H9 (cell line): ENCODE measurements at regions not wholly inside any gene's neighbourhood (a gene's known extent, or its start where the extent isn't known, plus 50 kb on each side); places are given as distances from the start of the nearest gene placed in this dataset.

Experiments used
- DNase-seq: peaks from one replicate; pipeline ENCODE4 v3.0.0-alpha.2; 2017
- H2AFZ ChIP-seq: one replicate; pipeline ENCODE4 v1.6.1; 2013; ENCODE audit warnings: mild to moderate bottlenecking, low read length, control low read depth, moderate library complexity
- H2AK5ac ChIP-seq: 2 replicates; pipeline ENCODE4 v1.6.1; 2013; ENCODE audit warnings: low read length, control low read depth, mixed read lengths; ENCODE audit not compliant: insufficient read length
- H2BK120ac ChIP-seq: one replicate; pipeline ENCODE4 v1.6.1; 2013; ENCODE audit warnings: low read depth, mild to moderate bottlenecking, low read length, control low read depth, inconsistent platforms; ENCODE audit not compliant: poor library complexity, severe bottlenecking
- H2BK12ac ChIP-seq: 2 replicates; pipeline ENCODE4 v1.6.1; 2013; ENCODE audit warnings: low read length, control low read depth, mixed read lengths, low read depth; ENCODE audit not compliant: insufficient read length
- H2BK15ac ChIP-seq: 2 replicates; pipeline ENCODE4 v1.6.1; 2013; ENCODE audit warnings: low read depth, low read length, control low read depth
- H2BK20ac ChIP-seq: one replicate; pipeline ENCODE4 v1.6.1; 2013; ENCODE audit warnings: low read depth, mild to moderate bottlenecking, low read length, control low read depth, inconsistent platforms; ENCODE audit not compliant: poor library complexity, severe bottlenecking
- H2BK5ac ChIP-seq: 2 replicates; pipeline ENCODE4 v1.6.1; 2013; ENCODE audit warnings: low read length, control low read depth, mixed read lengths; ENCODE audit not compliant: insufficient read length
- H3K14ac ChIP-seq: 2 replicates; pipeline ENCODE4 v1.6.1; 2013; ENCODE audit warnings: low read length, control low read depth; ENCODE audit not compliant: insufficient read depth
- H3K18ac ChIP-seq: 2 replicates; pipeline ENCODE4 v1.6.1; 2013; ENCODE audit warnings: low read depth, mild to moderate bottlenecking, mixed read lengths, low read length, control low read depth; ENCODE audit not compliant: insufficient read length
- H3K23ac ChIP-seq: 2 replicates; pipeline ENCODE4 v1.6.1; 2013; ENCODE audit warnings: low read length, control low read depth, mixed read lengths, low read depth; ENCODE audit not compliant: insufficient read length
- H3K23me2 ChIP-seq: 2 replicates; pipeline ENCODE4 v1.6.1; 2013; ENCODE audit warnings: low read depth, mild to moderate bottlenecking, mixed read lengths, low read length, control low read depth; ENCODE audit not compliant: insufficient read length, poor library complexity, severe bottlenecking
- H3K27ac ChIP-seq: 2 replicates; pipeline ENCODE4 v1.5.1; 2013; ENCODE audit warnings: low read length, control low read depth, mixed read lengths, low read depth; ENCODE audit not compliant: insufficient read length
- H3K27me3 ChIP-seq: 2 replicates; pipeline ENCODE4 v1.6.1; 2013; ENCODE audit warnings: low read length, control low read depth, inconsistent platforms; ENCODE audit not compliant: insufficient read depth
- H3K4ac ChIP-seq: 2 replicates; pipeline ENCODE4 v1.6.1; 2013; ENCODE audit warnings: low read depth, mild to moderate bottlenecking, control low read depth, inconsistent platforms, low read length, moderate library complexity
- H3K4me1 ChIP-seq: 2 replicates; pipeline ENCODE4 v1.6.1; 2013; ENCODE audit warnings: low read length, control low read depth, inconsistent platforms; ENCODE audit not compliant: insufficient read depth
- H3K4me2 ChIP-seq: 2 replicates; pipeline ENCODE4 v1.6.1; 2013; ENCODE audit warnings: low read length, control low read depth, mixed read lengths; ENCODE audit not compliant: insufficient read length, insufficient read depth
- H3K56ac ChIP-seq: 2 replicates; pipeline ENCODE4 v1.6.1; 2013; ENCODE audit warnings: low read depth, mild to moderate bottlenecking, mixed read lengths, low read length, control low read depth; ENCODE audit not compliant: insufficient read length
- H3K79me1 ChIP-seq: 2 replicates; pipeline ENCODE4 v1.6.1; 2013; ENCODE audit warnings: low read depth, mild to moderate bottlenecking, moderate library complexity, low read length, control low read depth, inconsistent platforms; ENCODE audit not compliant: insufficient read depth, poor library complexity, severe bottlenecking
- H3K79me2 ChIP-seq: 2 replicates; pipeline ENCODE4 v1.6.1; 2013; ENCODE audit warnings: low read length, control low read depth, inconsistent platforms; ENCODE audit not compliant: insufficient read depth
- H3K9ac ChIP-seq: 2 replicates; pipeline ENCODE4 v1.6.1; 2013; ENCODE audit warnings: low read length, control low read depth, mixed read lengths; ENCODE audit not compliant: insufficient read length; ENCODE audit errors: extremely low read depth
- H3K9me3 ChIP-seq: one replicate; pipeline ENCODE4 v1.6.1; 2013; ENCODE audit warnings: low read depth, low read length, inconsistent platforms; ENCODE audit not compliant: control insufficient read depth
- H3T11ph ChIP-seq: one replicate; pipeline ENCODE4 v1.6.1; 2013; ENCODE audit warnings: mild to moderate bottlenecking, low read length, control low read depth, inconsistent platforms
- H4K20me1 ChIP-seq: one replicate; pipeline ENCODE4 v1.6.1; 2013; ENCODE audit not compliant: control insufficient read depth, insufficient read length, insufficient read depth
- H4K5ac ChIP-seq: 2 replicates; pipeline ENCODE4 v1.6.1; 2013; ENCODE audit warnings: low read depth, mild to moderate bottlenecking, mixed read lengths, low read length, control low read depth; ENCODE audit not compliant: insufficient read length
- H4K8ac ChIP-seq: replicated peaks from 2 replicates; pipeline ENCODE4 v1.6.1; 2013; ENCODE audit warnings: low read length, control low read depth, mixed read lengths, low read depth; ENCODE audit not compliant: insufficient read length
- H4K91ac ChIP-seq: 2 replicates; pipeline ENCODE4 v1.6.1; 2013; ENCODE audit warnings: low read depth, mild to moderate bottlenecking, moderate library complexity, mixed read lengths, low read length, control low read depth; ENCODE audit not compliant: insufficient read length
- H3K27ac Mint-ChIP-seq, 3 experiments: 2 replicates in 2 of 3; 3 replicates in 1 of 3; pipeline ENCODE4 v1.8.0; 2020 to 2021; ENCODE audit warnings: mixed read lengths in 3 of 3, mild to moderate bottlenecking in 1 of 3, moderate library complexity in 1 of 3
- H3K27me3 Mint-ChIP-seq: 2 replicates; pipeline ENCODE4 v1.8.0; 2021; ENCODE audit warnings: low read depth, mild to moderate bottlenecking, moderate library complexity, mixed read lengths
- H3K36me3 Mint-ChIP-seq, 3 experiments: 2 replicates in 2 of 3; 3 replicates in 1 of 3; pipeline ENCODE4 v1.8.0; 2020 to 2021; ENCODE audit warnings: low read depth in 3 of 3, mixed read lengths in 3 of 3; ENCODE audit not compliant: insufficient read depth in 1 of 3
- H3K4me1 Mint-ChIP-seq, 2 experiments: 2 replicates each; pipeline ENCODE4 v1.8.0; 2020; ENCODE audit warnings: mixed read lengths in 2 of 2
- H3K4me3 Mint-ChIP-seq, 2 experiments: 2 replicates in 1 of 2; 3 replicates in 1 of 2; pipeline ENCODE4 v1.8.0; 2020 to 2021; ENCODE audit warnings: mild to moderate bottlenecking in 2 of 2, mixed read lengths in 2 of 2, moderate library complexity in 1 of 2
- H3K9me3 Mint-ChIP-seq, 2 experiments: 2 replicates in 1 of 2; 3 replicates in 1 of 2; pipeline ENCODE4 v1.8.0; 2020; ENCODE audit warnings: mild to moderate bottlenecking in 2 of 2, mixed read lengths in 2 of 2, moderate library complexity in 1 of 2
- WGBS: extraction: QIAGEN DNeasy Blood & Tissue Kit; methylation state at CpG from one replicate; pipeline ENCODE4 v1.1.7; 2013; ENCODE audit warnings: missing lambda C conversion rate, low lambda C conversion rate, mixed read lengths; ENCODE audit not compliant: insufficient read length; ENCODE audit errors: extremely low coverage; 5-methylcytosine and 5-hydroxymethylcytosine counted together
- TF ChIP-seq, protein P1 (sequence below): fragments of 200-600 bp; sonication (generic); conservative IDR thresholded peaks from 3 replicates; pipeline ENCODE4 v1.8.0; 2021; ENCODE audit warnings: antibody characterized with exemption, mild to moderate bottlenecking

DNA sequence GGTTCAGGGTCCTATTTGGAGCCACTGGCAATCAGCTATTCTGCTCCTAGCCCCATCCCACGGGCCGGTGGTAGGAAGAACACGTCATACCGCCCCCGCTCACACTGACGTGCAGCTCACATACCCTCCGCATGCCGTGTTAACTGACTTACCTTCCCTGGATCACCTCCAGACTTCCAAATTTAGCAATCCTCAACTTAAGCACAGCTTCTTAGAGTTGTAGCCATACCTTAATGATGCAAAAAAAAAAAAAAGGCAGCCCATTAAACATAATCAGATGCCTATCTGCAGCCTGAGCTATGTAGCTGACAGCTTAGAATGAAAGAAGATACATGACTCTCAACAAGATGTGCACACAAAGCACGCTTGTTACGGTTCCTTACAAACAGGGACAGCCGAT, 93.0 kb downstream of the IRX2 start:
- Histone ChIP-seq H2BK15ac (no peak overlapping the region), H3K56ac (no peak overlapping the region), H4K20me1 (no peaks in the 10 kb centered on the region), H3K27ac (no peak overlapping the region), H3K18ac (no peak overlapping the region), H3K4me1 (no peaks in the 10 kb centered on the region; the same call in 1 of the 2 replicates), H2BK20ac (no peak overlapping the region), H3K79me1 (no peaks in the 10 kb centered on the region), H3K9me3 (no peaks in the 10 kb centered on the region), H2BK120ac (no peak overlapping the region), H4K91ac (no peak overlapping the region), H3K79me2 (no peaks in the 10 kb centered on the region), H2AFZ (no peak overlapping the region), H2AK5ac (no peak overlapping the region), H3K23ac (no peak overlapping the region), H4K8ac (no peak overlapping the region), H3K9ac (no peak overlapping the region), H3K4me2 (no peak overlapping the region), H3K23me2 (no peaks in the 10 kb centered on the region), H4K5ac (no peak overlapping the region), H3T11ph (no peak overlapping the region), H3K14ac (no peak overlapping the region), H3K27me3 (no peaks in the 10 kb centered on the region), H3K4ac (no peak overlapping the region), H2BK12ac (no peak overlapping the region), H2BK5ac (no peak overlapping the region)
- Mint-ChIP-seq H3K4me3 (no peak overlapping the region), H3K4me1 (peaks cover 0 to 5% of the 10 kb centered on the region in 2 experiments; a peak in 1 of 4 replicates), H3K27ac (peak overlapping the region in 1 of 3 experiments; percentile 17; a peak in 1 of 7 replicates), H3K36me3 (no peaks in the 10 kb centered on the region), H3K27me3 (peaks cover 2% of the 10 kb centered on the region), H3K9me3 (no peaks in the 10 kb centered on the region)
- no peak for DNase-seq
- TF ChIP-seq, protein P1, sequence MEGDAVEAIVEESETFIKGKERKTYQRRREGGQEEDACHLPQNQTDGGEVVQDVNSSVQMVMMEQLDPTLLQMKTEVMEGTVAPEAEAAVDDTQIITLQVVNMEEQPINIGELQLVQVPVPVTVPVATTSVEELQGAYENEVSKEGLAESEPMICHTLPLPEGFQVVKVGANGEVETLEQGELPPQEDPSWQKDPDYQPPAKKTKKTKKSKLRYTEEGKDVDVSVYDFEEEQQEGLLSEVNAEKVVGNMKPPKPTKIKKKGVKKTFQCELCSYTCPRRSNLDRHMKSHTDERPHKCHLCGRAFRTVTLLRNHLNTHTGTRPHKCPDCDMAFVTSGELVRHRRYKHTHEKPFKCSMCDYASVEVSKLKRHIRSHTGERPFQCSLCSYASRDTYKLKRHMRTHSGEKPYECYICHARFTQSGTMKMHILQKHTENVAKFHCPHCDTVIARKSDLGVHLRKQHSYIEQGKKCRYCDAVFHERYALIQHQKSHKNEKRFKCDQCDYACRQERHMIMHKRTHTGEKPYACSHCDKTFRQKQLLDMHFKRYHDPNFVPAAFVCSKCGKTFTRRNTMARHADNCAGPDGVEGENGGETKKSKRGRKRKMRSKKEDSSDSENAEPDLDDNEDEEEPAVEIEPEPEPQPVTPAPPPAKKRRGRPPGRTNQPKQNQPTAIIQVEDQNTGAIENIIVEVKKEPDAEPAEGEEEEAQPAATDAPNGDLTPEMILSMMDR: no peak
- WGBS: no CpG with 5 or more reads among the region's 11 CpGs
